ES-I3 (cell line): ENCODE measurements at regions not wholly inside any gene's neighbourhood (a gene's known extent, or its start where the extent isn't known, plus 50 kb on each side); places are given as distances from the start of the nearest gene placed in this dataset.

ENCODE experiments used
- H3K36me3 ChIP-seq: 2 replicates; pipeline ENCODE4 v1.6.1; 2013; ENCODE audit warnings: mild to moderate bottlenecking, low read length, control low read depth, moderate library complexity; ENCODE audit not compliant: insufficient read depth
- H3K4me1 ChIP-seq: 2 replicates; pipeline ENCODE4 v1.6.1; 2013; ENCODE audit warnings: mild to moderate bottlenecking, control low read depth, low read length; ENCODE audit not compliant: insufficient read depth
- H3K9ac ChIP-seq: 2 replicates; pipeline ENCODE4 v1.6.1; 2013; ENCODE audit warnings: low read depth, mild to moderate bottlenecking, low read length, moderate library complexity
- H3K9me3 ChIP-seq: 2 replicates; pipeline ENCODE4 v1.6.1; 2013; ENCODE audit warnings: mild to moderate bottlenecking, low read length, moderate library complexity; ENCODE audit not compliant: control insufficient read depth, insufficient read depth

DNA sequence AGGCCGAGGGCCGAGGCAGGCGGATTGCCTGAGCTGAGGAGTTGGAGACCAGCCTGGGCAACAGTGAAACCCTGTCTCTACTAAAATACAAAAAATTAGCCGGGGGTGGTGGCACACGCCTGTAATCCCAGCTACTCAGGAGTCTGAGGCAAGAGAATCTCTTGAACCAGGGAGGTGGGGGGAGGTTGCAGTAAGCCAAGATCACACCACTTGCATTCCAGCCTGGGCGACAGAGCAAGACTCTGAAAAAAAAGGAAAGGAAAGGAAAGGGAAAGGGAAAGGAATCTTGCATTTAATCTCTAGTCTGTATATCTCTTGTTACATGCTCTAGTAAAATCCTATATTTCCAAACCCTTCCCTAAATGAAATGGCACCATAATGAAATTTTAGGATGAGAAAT is 328.3 kb upstream of the ADGRL2 start:
- Histone ChIP-seq H3K36me3 (no peaks in the 10 kb centered on the region), H3K9me3 (no peaks in the 10 kb centered on the region), H3K9ac (no peak overlapping the region), H3K4me1 (peaks cover 6% of the 10 kb centered on the region; the same call in 1 of the 2 replicates)

DNA sequence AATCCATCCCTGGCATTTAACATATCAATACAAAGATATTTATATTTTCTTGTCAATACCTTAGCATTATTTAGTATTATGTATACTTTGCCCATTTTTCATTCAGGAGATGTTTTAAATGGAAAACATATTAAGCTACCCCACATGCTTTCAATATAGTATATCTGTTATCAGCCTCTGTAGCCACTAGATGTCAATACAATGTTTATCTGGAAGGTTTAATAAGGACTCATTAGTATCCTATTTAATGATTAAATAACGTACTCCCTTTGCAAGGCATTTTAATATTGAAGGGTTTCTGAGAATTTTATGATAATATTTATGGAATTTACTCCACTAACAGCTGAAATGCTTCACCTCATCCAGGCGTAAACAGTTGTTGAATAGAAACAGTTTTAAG is 329.5 kb upstream of the ADGRL2 start:
- Histone ChIP-seq H3K4me1 (peaks cover 6% of the 10 kb centered on the region; the same call in 1 of the 2 replicates), H3K9ac (no peak overlapping the region), H3K36me3 (no peaks in the 10 kb centered on the region), H3K9me3 (no peaks in the 10 kb centered on the region)

DNA sequence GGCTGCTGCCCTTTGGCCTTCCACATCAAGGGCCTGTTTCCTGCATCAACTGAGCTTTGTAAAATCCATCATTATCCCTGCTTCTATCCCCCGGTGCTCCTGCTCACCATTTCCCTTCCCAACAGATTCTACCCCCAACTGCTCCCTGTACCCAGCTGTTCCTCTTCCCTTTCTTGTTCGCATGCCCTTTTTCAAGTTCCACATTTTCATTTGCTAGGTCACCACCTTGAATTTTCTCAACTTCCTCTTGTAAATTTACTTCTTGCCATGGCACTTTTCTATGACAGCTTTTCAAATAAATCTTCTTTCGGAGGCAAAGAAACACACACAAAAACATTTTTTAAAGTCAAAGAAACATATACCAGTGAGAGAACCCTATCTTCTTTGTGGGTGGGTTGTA is 330.5 kb upstream of the ADGRL2 start:
- no peaks in the 10 kb centered on the region for H3K36me3 ChIP-seq

DNA sequence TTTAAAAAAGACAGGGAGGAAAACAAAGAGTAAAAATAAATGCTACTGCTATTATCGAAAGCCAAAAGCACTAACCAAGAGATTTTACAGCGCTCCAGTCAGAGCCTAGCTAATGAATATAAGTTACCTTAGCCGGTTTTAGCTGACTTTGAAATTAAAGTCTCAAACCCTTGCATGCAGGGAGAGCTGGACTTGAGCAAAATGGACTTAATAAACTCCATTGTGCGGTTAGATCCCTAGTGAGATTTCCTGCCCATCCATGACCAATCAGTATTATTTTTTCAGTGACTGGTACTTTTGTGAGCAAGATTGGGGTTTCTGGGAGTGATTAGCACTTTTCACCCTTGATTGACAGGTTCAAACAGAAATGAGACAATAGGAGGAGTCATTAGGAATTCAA is 333.4 kb upstream of the ADGRL2 start:
- H3K36me3 ChIP-seq: no peaks in the 10 kb centered on the region
- H3K4me1 ChIP-seq: peaks cover 10% of the 10 kb centered on the region; the same call in 1 of the 2 replicates
- no peak overlapping the region for H3K9ac ChIP-seq
- H3K9me3 ChIP-seq: no peaks in the 10 kb centered on the region

More for the DNA sequence above, 330.5 kb upstream of the ADGRL2 start:
- H3K9ac ChIP-seq: no peak overlapping the region
- H3K4me1 ChIP-seq: peaks cover 6% of the 10 kb centered on the region; the same call in 1 of the 2 replicates
- H3K9me3 ChIP-seq: no peaks in the 10 kb centered on the region

DNA sequence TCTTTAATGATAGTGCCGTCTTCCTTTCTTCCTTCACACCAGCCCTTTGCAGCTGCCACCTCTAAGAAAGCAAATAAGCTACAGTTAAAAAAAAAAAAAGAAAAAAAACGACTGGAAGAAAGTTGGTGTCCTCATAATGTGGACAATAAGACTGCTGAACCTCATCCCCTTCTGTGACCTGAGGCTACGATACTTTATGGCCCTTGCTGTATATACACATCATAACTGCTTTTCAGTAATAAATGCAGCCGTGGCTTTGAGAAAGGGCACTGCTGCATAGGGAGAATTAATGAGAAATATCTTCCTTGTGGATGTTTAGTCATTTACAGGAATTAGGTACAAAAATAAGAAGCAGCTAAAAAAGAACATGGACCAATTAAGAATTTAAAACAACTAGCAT is 333.8 kb upstream of the ADGRL2 start:
- Histone ChIP-seq H3K4me1 (peaks cover 10% of the 10 kb centered on the region; the same call in 1 of the 2 replicates), H3K9ac (no peak overlapping the region), H3K36me3 (no peaks in the 10 kb centered on the region), H3K9me3 (no peaks in the 10 kb centered on the region)

DNA sequence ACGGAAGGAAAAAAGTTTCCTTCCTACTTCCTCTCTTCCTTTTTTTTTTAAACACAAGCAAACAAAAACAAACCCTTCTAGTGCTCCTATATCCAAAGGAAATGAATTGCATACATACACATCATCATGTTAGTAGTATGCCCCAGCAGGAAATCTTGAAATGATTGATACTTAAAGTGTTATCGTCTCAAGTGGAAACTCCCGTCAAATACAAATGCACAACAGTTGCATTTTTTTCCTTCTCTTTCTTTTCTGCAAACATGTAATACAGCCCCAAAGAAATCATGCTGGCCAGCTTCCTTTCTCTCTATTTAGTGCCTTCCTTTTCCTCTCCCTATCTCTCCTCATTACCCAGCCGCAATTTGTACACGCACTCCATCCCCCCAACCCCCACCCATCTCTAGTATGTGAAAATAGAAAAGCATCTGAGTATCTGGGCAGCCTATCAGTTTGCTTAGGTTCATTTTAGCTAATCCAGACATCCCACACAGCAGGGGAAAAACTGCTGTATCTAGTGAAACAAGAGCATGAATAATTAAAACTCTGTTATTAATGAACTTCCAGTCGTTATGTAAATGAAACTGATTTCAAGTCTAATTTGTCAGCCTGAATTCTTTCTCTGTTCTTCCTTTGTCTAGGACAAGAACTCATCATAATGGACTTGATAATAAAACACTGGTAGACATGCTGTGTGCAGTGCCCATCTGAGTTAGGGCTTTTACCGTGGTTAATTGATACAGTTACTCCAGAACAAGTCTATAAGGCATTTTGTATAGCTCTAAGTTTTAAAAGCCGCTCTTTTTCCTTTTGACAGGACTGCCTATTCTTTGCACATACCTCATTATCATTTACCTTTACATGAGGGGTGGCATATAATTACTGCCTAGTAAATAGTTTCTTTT is 336.5 kb upstream of the ADGRL2 start:
- Histone ChIP-seq H3K4me1 (peaks cover 4% of the 10 kb centered on the region; the same call in 1 of the 2 replicates), H3K36me3 (no peaks in the 10 kb centered on the region), H3K9ac (no peak overlapping the region), H3K9me3 (no peaks in the 10 kb centered on the region)

DNA sequence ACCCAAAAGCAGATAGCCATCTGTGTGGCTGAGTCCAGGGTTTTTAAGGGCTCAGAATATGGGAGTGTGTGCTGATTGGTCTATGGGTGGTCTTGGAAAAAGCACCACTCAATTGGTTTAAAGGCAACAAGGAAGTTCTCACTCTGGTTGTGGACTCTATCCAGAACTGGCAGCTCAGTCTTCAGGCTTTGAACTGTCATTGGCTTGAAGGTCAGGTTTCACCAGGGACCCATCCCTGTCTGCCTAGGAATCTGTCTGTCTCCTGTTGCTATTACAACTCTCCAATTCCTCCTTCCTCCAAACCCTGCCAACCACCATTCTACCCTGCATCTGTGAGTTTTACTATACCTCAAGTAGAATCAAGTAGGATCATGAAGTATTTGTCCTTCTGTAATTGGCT is 341.7 kb upstream of the ADGRL2 start:
- Histone ChIP-seq H3K9ac (no peak overlapping the region), H3K9me3 (no peaks in the 10 kb centered on the region), H3K4me1 (peaks cover 11% of the 10 kb centered on the region)

DNA sequence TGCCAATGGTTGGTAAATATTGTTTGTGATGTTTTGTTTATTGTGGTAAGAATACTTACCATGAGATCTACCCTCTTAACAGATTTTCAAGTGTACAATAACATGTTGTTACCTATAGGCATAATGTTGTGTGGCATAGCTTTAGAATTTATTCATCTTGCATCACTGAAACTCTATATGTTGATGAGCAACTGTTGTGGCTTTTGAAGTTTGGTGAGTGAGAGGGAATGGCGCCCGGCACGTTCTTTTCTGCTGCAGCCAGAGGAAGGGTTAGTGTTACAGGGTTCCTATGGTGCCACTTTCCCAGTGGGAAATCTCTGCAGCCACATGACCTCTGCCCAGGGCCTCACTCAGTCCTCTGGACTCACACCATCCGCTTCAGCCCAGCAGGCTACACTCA is 342.5 kb upstream of the ADGRL2 start:
- H3K9me3 ChIP-seq: no peaks in the 10 kb centered on the region
- peaks cover 18% of the 10 kb centered on the region for H3K4me1 ChIP-seq
- H3K9ac ChIP-seq: no peak overlapping the region
- H3K36me3 ChIP-seq: no peaks in the 10 kb centered on the region

More for the DNA sequence above, 341.7 kb upstream of the ADGRL2 start:
- no peaks in the 10 kb centered on the region for H3K36me3 ChIP-seq

DNA sequence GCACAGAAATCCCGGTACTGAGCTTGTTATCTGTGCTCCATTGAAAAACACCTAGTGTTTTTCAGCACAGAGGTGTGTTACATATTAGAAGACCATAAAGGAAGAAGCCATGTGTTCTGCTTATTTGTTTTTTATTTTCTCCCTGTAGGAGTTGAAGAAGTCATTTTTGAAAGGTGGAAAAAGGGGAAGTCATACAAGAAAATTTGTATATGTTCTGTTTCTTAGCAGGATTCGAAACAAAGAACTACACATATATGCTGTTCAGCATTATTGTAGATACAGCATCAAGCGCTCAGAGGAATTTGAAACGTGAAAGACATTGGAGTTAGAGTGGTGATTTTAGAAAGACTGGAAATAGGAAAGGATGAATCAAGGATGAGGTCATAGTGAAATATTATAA is 345.3 kb upstream of the ADGRL2 start:
- Histone ChIP-seq H3K9ac (no peak overlapping the region), H3K9me3 (no peaks in the 10 kb centered on the region), H3K36me3 (no peaks in the 10 kb centered on the region), H3K4me1 (peaks cover 30% of the 10 kb centered on the region)

DNA sequence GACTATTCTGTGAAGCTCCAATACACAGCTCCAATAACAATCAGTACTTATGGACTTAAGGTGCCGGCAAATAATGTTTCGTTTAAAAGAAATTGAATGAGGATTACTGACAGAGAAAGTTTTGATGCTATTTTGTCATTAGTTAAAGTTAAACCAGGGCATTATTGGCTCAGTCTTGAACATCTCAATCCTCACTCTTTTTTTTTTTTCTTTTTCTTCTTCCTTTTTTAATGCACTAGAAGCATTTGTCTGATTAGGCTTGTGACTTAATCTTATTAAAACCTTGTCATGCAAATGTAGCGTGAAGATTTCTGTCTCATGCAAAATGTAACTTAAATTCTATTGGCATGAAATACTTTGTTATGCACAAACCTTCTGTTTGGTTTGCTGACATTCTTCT is 346.8 kb upstream of the ADGRL2 start:
- no peak overlapping the region for H3K9ac ChIP-seq
- no peaks in the 10 kb centered on the region for H3K9me3 ChIP-seq
- no peaks in the 10 kb centered on the region for H3K36me3 ChIP-seq
- H3K4me1 ChIP-seq: peaks cover 30% of the 10 kb centered on the region

DNA sequence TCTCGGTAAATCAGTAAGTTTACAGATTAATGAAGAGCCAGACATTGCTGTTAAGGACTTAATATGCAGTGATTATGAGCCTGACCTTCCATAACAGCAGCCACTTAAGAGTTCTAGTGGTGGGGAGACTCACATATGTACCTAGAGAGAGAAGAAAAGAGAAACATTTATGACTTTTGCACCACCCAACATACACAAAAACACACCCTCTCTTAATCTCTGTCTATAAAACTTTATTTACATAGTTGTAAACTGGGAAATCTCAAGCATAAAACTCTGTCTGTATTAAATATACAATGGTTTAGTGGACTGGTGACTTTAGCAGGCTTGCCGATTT is 347.4 kb upstream of the ADGRL2 start:
- H3K36me3 ChIP-seq: no peaks in the 10 kb centered on the region
- no peaks in the 10 kb centered on the region for H3K9me3 ChIP-seq
- H3K4me1 ChIP-seq: peaks cover 30% of the 10 kb centered on the region
- H3K9ac ChIP-seq: no peak overlapping the region

DNA sequence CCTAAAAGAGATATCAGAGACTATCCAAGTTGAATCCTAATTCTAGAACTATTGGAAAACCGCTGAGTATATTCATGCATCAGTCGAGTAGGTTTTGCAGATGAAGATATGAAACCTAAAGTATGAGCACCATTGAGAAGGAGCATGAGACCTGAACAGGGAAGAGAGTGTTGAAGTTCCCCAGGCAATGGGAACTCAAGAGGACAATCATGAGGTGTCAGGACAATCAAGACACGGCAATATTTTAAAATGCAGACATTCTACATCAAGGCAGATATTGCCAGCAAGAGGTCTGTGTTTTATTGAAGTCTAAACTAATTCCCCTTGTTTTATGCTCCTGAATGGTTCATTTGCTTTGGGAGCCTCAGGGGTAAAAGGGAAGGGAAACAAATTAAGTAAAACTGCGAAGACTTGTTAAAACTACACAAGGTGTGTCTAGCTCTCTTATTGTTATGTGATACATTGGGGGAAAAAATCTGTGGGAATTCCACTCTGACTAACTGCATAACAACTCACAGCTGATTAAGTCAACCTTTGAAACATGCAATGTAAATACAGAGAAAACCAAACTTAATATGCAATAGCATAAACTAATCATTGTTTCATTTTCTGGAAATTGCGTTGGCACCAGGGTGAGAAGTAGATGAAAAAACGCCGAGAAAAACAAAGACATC is 347.9 kb upstream of the ADGRL2 start:
- Histone ChIP-seq H3K4me1 (peaks cover 30% of the 10 kb centered on the region), H3K9me3 (no peaks in the 10 kb centered on the region), H3K36me3 (no peaks in the 10 kb centered on the region), H3K9ac (no peak overlapping the region)

DNA sequence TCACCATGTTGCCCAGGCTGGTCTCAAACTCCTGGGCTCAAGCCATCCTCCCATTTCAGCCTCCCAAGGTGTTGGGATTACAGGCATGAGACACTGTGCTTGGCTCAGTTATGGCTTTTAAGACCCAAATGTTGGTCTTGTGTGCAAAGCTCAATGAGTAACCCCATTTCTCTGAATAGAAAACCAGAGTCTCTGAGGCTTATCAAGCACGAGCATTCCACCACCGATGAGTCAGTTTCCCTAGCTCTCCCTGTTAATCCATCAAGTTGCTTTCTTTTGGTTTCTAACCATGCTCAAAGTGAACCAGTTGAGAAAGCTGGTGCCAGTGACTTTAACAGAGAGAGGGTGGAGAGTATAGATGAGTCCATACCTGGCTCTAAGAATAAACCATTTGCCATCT is 350.9 kb upstream of the ADGRL2 start:
- H3K4me1 ChIP-seq: peaks cover 26% of the 10 kb centered on the region
- no peaks in the 10 kb centered on the region for H3K9me3 ChIP-seq
- H3K9ac ChIP-seq: no peak overlapping the region
- no peaks in the 10 kb centered on the region for H3K36me3 ChIP-seq

DNA sequence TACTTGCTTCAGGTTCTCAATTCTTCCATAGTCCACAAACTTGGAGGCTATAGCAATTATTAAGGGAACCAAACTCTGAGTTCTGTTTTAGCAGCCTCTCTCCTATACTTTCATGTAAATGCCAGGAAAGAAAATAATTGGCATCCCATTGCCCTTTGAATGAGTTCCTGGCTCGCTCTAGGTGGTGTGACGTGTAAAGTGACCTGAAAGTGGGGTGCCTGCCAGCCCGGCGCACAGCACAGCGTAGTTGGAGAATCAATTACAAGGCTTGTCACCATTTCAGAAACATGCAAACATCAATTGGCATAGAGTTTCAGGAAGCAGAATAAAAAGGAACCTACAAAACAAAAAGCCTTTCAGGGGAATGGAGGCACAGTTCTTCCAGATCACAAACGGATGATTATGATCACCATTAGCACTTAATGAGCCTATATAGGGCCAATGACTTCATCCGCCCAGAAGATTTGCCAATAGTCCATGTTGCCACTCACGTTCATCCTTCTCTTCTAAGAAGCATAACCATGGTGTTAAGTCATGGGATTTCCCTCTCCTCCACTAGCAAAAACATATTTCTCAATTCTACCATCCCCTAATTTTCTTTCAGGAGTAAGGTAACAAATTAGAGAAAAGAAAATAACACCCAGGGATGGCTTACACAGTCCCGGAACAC is 354.6 kb upstream of the ADGRL2 start:
- Histone ChIP-seq H3K9me3 (no peaks in the 10 kb centered on the region), H3K9ac (no peak overlapping the region), H3K36me3 (no peaks in the 10 kb centered on the region), H3K4me1 (no peaks in the 10 kb centered on the region)
